ENCODE measurements at regions not wholly inside any gene's neighbourhood (a gene's known extent, or its start where the extent isn't known, plus 50 kb on each side); places are given as distances from the start of the nearest gene placed in this dataset.

GRCh38 chr6:40719671-40720374 is 132.7 kb upstream of the LRFN2 start (continued):
- TF ChIP-seq UBTF (IDR thresholded peaks at IDR 0.05; ENCODE audit: borderline replicate concordance in 1 of 2, low read depth in 2 of 2, low read length in 2 of 2) (no peak), IRF1 (CRISPR knock-in tag; IDR thresholded peaks at IDR 0.05; ENCODE audit: borderline replicate concordance) (no peak), ZNF740 (CRISPR knock-in tag; IDR thresholded peaks at IDR 0.05) (no peak), ZNF740 (tag; IDR thresholded peaks at IDR 0.05) (no peak), ZBED1 (IDR thresholded peaks at IDR 0.05) (no peak), CBFA2T3 (IDR thresholded peaks at IDR 0.05) (no peak), TCF7 (IDR thresholded peaks at IDR 0.05; ENCODE audit: borderline replicate concordance) (no peak), ZNF76 (CRISPR knock-in tag; IDR thresholded peaks at IDR 0.05; ENCODE audit: borderline replicate concordance) (0 out of 2 replicates have a peak, but pooled peaks have one; percentile 8), ELF1 (tag; IDR thresholded peaks at IDR 0.05) (peak; percentile 68), ZBTB7A (IDR thresholded peaks at IDR 0.05; ENCODE audit: borderline replicate concordance, control insufficient read depth, low read depth, low read length) (no peak), ZC3H8 (IDR thresholded peaks at IDR 0.05) (no peak), HDGF (IDR thresholded peaks at IDR 0.05) (0 out of 2 replicates have a peak, but pooled peaks have one; percentile 44), GABPA (tag; conservative IDR thresholded peaks at IDR 0.05; ENCODE audit: low read depth) (peak; percentile 65), ZNF561 (CRISPR knock-in tag; conservative IDR thresholded peaks at IDR 0.05) (no peak), MYC (IDR thresholded peaks at IDR 0.05; ENCODE audit: low read depth, low read length) (no peak), MYC (CRISPR knock-in tag; IDR thresholded peaks at IDR 0.05; ENCODE audit: borderline replicate concordance, low read depth) (no peak), ZNF699 (CRISPR knock-in tag; IDR thresholded peaks at IDR 0.05; ENCODE audit: insufficient replicate concordance) (no peak), ZNF347 (CRISPR knock-in tag; IDR thresholded peaks at IDR 0.05; ENCODE audit: low read depth) (no peak), TARDBP (IDR thresholded peaks at IDR 0.05) (no peak), CREB3 (tag; conservative IDR thresholded peaks at IDR 0.05; ENCODE audit: low read depth) (no peak), ZNF384 (IDR thresholded peaks at IDR 0.05; ENCODE audit: low read depth, low read length) (peak; percentile 59; the same call in 1 of the 2 replicates), VEZF1 (CRISPR knock-in tag; IDR thresholded peaks at IDR 0.05) (0 out of 2 replicates have a peak, but pooled peaks have one; percentile 23)
